NK-92 (cell line): ENCODE measurements at regions not wholly inside any gene's neighbourhood (a gene's known extent, or its start where the extent isn't known, plus 50 kb on each side); places are given as distances from the start of the nearest gene placed in this dataset.
"Not testable (repeated sequence)": the region's sequence is repeated elsewhere in the genome, so short reads cannot be mapped to it uniquely, and the experiment has no call there.

Source experiments
- DNase-seq: peaks from one replicate; lab custom pipeline; 2025; ENCODE audit not compliant: unreplicated experiment; lab: John Stamatoyannopoulos, UW

DNA sequence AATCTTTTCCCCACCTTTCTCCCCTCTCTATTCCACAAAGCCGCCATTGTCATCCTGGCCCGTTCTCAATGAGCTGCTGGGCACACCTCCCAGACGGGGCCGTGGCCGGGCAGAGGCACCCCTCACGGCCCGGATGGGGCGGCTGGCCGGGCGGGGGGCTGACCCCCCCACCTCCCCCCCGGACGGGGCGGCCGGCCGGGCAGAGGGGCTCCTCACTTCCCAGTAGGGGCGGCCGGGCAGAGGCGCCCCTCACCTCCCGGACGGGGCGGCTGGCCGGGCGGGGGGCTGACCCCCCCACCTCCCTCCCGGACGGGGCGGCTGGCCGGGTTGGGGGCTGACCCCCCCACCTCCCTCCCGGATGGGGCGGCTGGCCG, 85.6 kb downstream of the OR2B2 start:
- not testable (repeated sequence) for DNase-seq

DNA sequence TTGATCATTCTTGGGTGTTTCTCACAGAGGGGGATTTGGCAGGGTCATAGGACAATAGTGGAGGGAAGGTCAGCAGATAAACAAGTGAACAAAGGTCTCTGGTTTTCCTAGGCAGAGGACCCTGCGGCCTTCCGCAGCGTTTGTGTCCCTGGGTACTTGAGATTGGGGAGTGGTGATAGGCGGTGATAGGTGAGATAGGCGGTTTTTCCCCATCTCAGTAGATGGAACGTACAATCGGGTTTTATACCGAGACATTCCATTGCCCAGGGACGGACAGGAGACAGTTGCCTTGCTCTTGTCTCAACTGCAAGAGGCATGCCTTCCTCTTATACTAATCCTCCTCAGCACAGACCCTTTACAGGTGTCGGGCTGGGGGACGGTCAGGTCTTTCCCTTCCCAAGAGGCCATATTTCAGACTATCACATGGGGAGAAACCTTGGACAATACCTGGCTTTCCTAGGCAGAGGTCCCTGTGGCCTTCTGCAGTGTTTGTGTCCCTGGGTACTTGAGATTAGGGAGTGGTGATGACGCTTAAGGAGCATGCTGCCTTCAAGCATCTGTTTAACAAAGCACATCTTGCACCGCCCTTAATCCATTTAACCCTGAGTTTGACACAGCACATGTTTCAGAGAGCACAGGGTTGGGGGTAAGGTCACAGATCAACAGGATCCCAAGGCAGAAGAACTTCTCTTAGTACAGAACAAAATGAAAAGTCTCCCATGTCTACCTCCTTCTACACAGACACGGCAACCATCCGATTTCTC, 86.2 kb downstream of the OR2B2 start:
- not testable (repeated sequence) for DNase-seq

DNA sequence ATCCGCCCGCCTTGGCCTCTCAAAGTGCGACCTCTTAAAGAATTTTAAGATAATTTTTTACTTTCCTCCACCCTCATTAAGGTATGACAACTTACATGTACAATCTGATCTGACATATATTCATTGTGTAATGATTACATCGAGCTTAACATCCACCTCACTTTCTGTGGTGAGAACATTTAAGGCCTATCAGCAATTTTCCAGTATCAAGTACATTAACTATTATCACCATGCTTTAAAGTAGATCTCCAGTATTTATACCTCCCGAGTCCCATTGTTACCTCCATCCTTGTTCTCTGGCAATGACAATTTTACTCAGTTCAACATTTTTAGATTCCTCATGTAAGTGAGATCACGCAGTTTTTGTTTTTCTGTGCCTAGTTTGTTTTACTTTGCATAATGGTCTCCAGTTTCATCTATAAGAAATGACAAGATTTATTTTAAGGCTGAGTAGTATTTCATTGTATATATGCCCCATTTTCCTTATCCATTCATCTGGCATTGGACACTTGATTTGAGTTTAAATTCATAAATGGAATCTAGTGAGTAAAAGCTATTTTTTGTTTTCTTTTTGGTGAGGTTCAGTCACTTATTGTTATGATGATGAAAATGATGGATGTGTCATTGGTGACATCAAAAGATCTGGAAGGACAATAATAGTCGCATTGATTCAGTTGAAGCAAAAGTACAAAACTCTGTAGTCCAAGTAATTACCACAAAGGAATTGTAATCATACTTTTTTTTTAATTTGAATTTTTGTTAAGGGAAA, 87.0 kb downstream of the OR2B2 start:
- DNase-seq = no peak

DNA sequence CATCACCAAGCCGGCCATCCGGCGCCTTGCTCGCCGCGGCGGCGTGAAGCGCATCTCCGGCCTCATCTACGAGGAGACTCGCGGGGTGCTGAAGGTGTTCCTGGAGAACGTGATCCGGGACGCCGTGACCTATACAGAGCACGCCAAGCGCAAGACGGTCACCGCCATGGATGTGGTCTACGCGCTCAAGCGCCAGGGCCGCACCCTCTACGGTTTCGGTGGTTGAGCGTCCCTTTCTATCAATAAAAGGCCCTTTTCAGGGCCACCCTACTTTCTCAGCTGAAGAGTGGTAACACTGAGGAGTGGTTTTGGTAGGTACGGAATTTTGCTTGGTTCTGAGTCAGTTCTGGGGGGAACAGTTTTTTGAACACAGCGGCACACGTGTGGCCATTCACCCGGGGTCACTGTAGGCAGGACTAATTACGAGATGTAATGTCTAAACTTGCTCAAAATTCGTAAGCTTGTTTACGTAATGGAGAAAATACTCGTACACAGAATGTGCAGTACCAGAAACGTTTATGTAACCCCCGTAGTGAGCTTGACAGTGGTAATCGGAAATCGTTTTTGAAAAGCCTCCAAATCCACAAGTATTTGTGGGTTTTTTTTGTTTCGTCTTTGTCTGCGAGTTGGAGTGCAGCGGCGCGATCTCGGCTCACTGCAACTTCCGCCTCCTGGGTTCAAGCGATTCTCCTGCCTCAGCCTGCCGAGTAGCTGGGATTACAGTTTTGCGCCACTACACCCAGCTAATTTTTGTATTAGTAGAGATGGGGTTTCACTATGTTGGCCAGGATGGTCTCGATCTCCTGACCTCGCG, 87.8 kb downstream of the OR2B2 start:
- not testable (repeated sequence) for DNase-seq

DNA sequence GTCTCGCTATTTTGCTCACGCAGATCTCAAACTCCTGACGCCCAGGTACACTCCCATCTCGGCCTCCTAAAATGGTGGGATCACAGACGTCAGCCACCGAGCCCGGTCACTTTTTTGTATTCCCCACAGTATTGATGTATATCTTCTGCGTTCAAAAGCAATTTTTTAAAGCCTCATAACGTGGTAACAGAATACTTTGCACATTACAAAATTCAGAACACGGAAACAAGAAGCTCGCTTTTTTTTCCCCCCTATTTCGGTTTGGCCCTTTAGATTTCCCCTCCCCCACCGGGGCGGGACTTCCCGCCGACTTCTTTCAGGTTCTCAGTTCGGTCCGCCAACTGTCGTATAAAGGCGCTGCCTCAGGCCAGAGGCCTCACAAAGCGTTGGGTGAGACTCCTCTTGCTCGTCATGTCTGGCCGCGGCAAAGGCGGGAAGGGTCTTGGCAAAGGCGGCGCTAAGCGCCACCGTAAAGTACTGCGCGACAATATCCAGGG, 88.4 kb downstream of the OR2B2 start:
- DNase-seq = not testable (repeated sequence)

DNA sequence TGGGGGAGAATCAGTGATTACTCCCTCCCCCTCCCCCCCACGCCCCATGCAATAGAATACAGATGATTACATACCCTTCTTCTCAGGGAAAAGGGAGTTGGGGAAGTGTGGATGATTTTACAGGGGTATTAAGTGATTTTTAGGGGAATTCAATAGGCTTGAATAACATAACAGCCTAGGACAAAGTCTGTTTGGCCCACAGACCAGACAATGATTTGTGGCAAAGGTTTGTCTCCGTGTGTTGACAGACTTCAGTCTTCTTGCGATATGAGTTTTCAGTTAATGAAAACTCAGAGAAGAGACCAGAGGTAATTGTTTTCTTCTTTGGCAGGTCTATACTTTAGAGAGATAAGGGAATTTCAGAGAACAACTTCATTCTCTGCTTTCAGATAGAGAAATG, 95.3 kb downstream of the OR2B2 start:
- DNase-seq = no peak

DNA sequence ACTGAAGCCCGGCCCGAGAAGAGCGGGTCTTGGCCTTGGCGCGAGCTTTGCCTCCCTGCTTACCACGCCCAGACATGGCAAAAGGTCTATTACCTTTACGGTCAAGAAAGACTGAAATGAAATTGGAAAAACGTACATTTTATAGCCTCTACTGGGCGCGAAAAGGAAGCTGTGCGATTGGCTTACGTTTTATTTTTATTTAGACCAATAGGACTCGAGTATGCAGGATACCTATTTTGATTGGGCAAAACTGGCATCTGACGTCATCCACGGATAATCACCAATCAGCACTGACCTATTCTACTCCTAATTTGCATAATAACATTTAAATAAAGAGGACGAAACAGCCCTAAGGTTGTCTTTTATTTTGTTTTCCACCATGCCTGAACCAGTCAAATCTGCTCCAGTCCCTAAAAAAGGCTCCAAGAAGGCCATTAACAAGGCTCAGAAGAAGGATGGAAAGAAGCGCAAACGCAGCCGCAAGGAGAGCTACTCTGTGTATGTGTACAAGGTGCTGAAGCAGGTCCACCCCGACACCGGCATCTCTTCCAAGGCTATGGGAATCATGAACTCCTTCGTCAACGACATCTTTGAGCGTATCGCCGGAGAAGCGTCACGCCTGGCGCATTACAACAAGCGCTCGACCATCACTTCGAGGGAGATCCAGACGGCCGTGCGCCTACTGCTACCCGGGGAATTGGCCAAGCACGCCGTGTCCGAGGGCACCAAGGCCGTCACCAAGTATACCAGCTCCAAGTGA, 97.4 kb downstream of the OR2B2 start:
- DNase-seq = peak; percentile 10

DNA sequence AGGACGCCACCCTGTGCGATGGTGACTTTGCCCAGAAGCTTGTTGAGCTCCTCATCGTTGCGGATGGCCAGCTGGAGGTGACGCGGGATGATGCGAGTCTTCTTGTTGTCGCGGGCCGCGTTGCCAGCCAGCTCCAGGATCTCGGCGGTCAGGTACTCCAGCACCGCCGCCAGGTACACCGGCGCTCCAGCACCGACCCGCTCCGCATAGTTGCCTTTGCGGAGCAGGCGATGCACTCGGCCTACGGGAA, 97.9 kb downstream of the OR2B2 start:
- DNase-seq = not testable (repeated sequence)

DNA sequence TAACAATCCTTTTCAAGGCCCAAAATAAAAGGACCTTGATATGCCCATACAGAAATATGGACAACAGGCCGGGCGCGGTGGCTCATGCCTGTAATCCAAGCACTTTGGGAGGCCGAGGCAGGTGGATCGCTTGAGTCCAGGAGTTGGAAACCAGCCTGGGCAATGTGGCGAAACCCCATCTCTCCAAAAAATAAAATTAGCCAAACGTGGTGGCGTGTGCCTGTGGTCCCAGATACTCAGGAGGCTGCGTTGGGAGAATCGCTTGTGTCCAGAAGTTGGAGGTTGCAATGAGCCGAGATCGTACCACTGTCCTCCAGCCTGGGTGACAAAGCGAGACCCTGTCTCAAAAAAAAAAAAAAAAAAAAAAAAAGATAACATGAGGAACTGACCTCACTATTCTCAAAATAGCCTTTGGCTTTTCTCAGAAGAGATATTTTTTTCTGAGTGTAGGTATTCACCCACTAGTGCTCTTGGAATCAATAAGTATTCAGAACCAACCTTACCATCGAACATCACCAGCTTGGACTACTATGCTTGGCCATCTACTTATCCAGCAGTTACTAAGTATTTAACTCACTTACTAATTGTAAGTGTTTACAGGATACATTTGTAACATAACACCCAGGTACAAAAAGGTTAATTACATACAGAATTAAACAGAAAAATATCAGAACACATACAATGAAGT, 99.2 kb downstream of the OR2B2 start:
- DNase-seq = no peak

DNA sequence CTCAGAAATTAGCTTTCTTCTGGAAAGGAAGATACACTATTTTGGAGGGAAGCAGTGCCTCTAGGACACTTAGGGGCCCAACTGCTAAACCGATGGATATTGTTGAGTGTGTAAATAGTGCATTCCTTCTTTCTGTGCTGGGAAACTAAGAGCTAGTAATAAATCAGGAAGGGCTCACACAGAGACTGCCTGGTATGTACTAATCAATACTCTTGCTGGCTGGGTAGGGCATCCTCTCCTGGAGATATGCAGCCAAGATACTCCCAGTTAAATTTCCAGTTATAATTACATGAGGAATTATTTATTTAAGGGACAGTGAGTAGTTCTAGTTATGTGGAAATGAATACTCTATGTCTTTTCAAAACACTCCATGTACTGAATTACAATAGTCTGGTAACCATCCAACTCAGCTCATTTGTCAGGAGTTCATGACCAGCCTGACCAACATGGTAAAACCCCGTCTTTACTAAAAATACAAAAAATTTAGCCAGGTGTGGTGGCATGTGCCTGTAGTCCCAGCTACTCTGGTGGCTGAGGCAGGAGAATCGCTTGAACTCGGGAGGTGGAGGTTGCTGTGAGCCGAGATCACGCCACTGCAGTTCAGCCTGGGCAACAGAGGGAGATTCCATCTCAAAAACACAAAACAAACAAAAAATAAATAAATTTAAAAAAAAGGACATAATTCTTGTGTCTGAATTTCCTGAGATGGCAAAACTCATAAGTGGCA, 100.0 kb downstream of the OR2B2 start:
- no peak for DNase-seq

DNA sequence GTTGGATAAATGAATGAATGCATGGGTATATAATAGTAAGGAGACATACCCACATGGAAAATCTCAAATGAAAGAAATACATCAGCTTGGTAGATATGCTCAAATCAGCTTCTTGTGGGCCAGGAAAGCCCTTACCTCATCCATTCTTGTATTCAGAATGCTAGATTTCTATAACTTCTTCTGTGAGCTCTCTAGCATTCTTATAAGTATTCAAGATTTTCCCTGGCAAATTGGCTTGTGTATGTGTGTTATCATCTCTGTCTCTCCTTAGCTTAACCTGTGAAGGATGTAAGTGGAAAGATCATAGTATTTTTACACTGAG, 100.8 kb downstream of the OR2B2 start:
- DNase-seq = no peak

DNA sequence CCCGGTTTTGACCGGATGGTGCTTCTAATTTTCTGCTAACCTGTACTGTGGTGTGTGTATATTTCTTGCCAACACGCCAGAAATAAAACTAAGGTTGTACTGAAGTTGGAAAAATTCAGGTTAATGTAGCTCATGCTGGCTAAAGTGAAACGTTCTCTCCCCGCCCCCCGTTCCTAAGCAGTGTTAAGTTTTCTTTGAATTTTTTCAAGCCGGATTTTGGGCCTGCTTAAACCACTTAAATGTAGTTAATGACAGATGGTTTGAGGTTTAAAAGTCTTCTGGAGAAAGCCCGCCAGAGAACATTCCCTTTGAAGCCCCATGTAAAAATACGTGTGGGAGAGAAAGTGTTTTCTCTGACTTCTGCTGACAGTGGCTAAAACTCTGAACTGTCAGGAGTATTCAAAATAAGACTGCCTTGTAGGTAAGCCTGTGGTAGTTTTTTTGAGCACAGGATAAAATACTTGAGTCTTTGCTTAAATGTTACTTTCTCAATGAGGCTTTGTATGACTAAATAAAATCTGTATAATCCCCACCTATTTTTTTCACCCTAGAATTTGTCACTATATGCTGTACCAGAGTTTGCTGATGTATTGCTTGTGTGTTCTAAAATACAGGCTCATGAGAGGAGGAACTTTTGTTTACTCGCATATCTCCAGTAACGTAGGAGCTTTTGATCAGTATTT, 101.3 kb downstream of the OR2B2 start:
- DNase-seq = no peak

DNA sequence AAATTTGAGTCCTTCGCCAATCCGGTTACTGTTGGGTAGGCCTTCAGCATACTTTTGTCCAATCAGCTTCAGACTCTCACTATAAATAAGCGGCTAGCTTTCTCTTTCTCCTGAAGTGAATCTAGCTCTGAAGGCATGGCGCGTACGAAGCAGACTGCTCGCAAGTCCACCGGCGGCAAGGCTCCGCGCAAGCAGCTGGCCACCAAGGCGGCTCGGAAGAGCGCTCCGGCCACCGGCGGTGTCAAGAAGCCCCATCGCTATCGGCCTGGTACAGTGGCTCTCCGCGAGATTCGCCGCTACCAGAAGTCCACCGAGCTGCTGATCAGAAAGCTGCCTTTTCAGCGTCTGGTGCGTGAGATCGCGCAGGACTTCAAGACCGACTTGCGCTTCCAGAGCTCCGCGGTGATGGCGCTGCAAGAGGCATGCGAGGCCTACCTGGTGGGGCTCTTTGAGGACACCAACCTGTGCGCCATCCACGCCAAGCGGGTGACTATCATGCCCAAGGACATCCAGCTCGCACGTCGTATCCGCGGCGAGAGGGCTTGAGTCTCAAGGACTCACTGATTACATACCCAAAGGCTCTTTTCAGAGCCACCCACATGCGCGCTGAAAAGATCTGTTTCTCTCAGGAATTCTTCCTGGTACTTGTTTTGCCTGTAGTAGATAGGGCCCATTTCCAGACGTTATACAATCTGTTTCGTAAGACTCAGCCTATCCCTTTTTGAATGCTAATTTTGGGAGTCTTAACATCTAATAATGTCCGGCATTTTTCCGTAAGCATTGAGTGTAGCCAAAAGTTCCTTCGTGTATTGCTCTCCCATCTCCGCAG, 102.0 kb downstream of the OR2B2 start:
- peak; percentile 11 for DNase-seq

DNA sequence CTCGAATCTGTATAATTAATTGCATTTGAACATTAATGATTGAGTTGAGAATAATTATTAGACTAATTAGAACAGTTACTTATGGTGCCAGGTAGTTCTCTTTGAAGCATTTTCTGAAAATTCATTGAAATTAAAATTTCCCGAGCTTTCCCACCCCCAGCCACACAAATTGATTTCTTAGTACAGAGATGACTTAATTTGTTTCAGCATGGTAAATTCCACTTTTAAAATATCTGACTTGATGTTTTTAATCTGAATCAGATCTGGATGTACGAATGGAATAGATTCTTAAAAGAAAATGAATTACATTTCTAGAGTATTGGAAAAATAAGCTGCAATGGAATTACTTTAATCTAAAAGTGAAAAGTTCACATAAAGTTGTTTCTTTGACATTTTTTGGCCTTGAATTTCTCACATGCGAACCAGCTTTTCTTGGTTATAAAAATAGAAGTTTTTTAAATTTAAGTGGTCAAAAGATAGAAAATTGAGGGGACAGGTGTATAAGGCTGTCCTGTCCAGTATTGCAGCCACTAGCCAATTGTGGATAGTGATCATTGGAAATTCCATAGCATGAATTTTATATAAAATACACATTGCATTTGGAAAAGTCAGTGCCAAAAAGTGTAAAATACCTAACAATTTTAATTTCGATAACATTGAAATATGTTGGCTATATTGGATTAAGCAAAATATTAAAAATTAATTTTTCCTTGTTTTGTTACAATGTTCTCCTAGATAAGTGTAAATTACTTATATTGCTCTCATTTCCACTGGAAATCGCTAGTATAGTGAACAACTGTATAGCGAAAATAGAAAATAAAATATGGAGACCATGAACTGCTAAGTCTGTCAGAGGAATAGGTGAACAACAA, 102.9 kb downstream of the OR2B2 start:
- no peak for DNase-seq

DNA sequence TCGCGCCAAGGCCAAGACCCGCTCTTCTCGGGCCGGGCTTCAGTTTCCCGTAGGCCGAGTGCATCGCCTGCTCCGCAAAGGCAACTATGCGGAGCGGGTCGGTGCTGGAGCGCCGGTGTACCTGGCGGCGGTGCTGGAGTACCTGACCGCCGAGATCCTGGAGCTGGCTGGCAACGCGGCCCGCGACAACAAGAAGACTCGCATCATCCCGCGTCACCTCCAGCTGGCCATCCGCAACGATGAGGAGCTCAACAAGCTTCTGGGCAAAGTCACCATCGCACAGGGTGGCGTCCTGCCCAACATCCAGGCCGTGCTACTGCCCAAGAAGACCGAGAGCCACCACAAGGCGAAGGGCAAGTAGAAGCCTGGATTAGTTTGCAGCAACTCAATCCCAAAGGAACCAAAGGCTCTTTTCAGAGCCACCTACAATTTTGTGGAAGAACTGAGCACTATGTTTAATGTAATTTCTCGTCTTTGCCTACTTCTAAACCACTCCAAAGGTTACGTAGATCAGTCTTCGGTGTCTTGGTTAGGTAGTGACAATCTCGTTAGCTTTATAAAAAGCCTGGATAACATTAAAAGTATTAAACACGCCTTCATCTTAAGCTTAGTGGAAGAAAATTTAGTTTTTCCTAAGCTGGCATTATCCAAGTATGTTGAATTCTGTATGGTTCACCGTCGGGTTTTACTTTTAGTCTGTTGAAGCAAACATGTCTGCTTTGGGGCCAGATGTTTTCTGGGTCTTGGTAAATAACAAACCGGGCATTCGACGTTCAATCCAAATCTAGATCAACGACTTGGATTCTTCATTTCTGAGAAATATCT, 103.7 kb downstream of the OR2B2 start:
- DNase-seq = not testable (repeated sequence)

DNA sequence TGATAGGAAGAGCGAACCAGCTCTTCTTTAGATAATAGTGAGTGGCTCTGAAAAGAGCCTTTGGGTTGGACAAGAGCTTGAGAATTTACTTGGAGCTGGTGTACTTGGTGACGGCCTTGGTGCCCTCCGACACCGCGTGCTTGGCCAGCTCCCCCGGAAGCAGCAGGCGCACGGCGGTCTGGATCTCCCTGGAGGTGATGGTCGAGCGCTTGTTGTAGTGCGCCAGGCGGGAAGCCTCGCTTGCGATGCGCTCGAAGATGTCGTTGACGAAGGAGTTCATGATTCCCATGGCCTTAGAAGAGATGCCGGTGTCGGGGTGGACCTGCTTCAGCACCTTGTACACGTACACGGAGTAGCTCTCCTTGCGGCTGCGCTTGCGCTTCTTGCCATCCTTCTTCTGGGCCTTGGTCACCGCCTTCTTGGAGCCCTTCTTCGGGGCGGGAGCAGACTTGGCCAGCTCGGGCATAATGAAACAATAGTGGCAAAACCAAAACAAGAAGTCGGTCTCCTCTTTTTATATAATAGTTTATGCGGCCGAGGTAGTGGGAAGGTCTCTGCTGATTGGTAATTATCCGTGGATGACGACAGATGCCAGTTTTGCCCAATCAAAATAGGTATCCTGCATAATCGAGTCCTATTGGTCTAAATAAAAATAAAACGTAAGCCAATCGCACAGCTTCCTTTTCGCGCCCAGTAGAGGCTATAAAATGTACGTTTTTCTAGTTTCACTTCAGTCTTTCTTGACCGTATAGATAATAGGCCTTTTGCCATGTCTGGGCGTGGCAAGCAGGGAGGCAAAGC, 104.6 kb downstream of the OR2B2 start:
- DNase-seq = not testable (repeated sequence)
